ENCODE measurements at regions not wholly inside any gene's neighbourhood (a gene's known extent, or its start where the extent isn't known, plus 50 kb on each side); places are given as distances from the start of the nearest gene placed in this dataset.

GRCh38 chr16:65809627-65810026, 556.9 kb upstream of the CDH5 start:
- ATAC-seq = no peak
- peaks cover 12% of the 10 kb centered on the region for H3K4me1 Mint-ChIP-seq
- no peak for DNase-seq (ENCODE audit: low spot score)
- no peak overlapping the region for H3K4me3 Mint-ChIP-seq
- TF ChIP-seq NR1H2 (CRISPR knock-in tag; IDR thresholded peaks at IDR 0.05) = no peak
- TF ChIP-seq ZNF121 (CRISPR knock-in tag; IDR thresholded peaks at IDR 0.05) = no peak
- TF ChIP-seq CTCF (IDR thresholded peaks at IDR 0.05) = no peak
- no peak for TF ChIP-seq NFYB (CRISPR knock-in tag; conservative IDR thresholded peaks at IDR 0.05; ENCODE audit: low read depth)
- no peak for TF ChIP-seq ATF2 (CRISPR knock-in tag; IDR thresholded peaks at IDR 0.05; ENCODE audit: borderline replicate concordance, low read depth)
- no peak for TF ChIP-seq FOXP4 (CRISPR knock-in tag; IDR thresholded peaks at IDR 0.05)
- no peak for TF ChIP-seq USF1 (CRISPR knock-in tag; IDR thresholded peaks at IDR 0.05)
- TF ChIP-seq MXD4 (CRISPR knock-in tag; IDR thresholded peaks at IDR 0.05; ENCODE audit: borderline replicate concordance) = no peak
- TF ChIP-seq NFE2L1 (CRISPR knock-in tag; IDR thresholded peaks at IDR 0.05) = no peak
- TF ChIP-seq PREB (CRISPR knock-in tag; IDR thresholded peaks at IDR 0.05; ENCODE audit: borderline replicate concordance) = no peak
- no peak for TF ChIP-seq NFATC4 (CRISPR knock-in tag; IDR thresholded peaks at IDR 0.05)
- TF ChIP-seq ZBTB43 (CRISPR knock-in tag; IDR thresholded peaks at IDR 0.05) = no peak
- no peak for TF ChIP-seq IRF1 (CRISPR knock-in tag; IDR thresholded peaks at IDR 0.05)
- no peak for TF ChIP-seq SMAD4 (CRISPR knock-in tag; IDR thresholded peaks at IDR 0.05)
- no peak for TF ChIP-seq TEAD1 (CRISPR knock-in tag; IDR thresholded peaks at IDR 0.05)
- TF ChIP-seq HMGXB4 (CRISPR knock-in tag; IDR thresholded peaks at IDR 0.05) = no peak
- TF ChIP-seq ZNF512 (CRISPR knock-in tag; IDR thresholded peaks at IDR 0.05; ENCODE audit: borderline replicate concordance) = no peak
- TF ChIP-seq ZNF423 (CRISPR knock-in tag; IDR thresholded peaks at IDR 0.05) = no peak
- no peak for TF ChIP-seq SOX15 (CRISPR knock-in tag; IDR thresholded peaks at IDR 0.05)
- H3K36me3 Mint-ChIP-seq = no peaks in the 10 kb centered on the region
- no peak overlapping the region for H3K27ac Mint-ChIP-seq
- ChIA-PET CTCF (no interaction called here), POLR2A (no interaction called here)
- H3K9me3 Mint-ChIP-seq = 0 out of 2 replicates have a peak, but pooled peaks cover 4% of the 10 kb centered on the region
- H3K27me3 Mint-ChIP-seq (ENCODE audit: low read depth) = no peaks in the 10 kb centered on the region

All from WTC11 (cell line).